GM21737 (cell line): ENCODE measurements at regions not wholly inside any gene's neighbourhood (a gene's known extent, or its start where the extent isn't known, plus 50 kb on each side); places are given as distances from the start of the nearest gene placed in this dataset.

Experiments
- ATAC-seq: cut with Tn5 transposase; IDR thresholded peaks from one replicate; pipeline ENCODE4 v1.9.1; 2021; ENCODE audit warnings: mild to moderate bottlenecking, moderate library complexity; ENCODE audit not compliant: unreplicated experiment

GRCh38 chr2:2568411-2568810 lies 237.3 kb upstream of the MYT1L start:
- ATAC-seq = no peak

DNA sequence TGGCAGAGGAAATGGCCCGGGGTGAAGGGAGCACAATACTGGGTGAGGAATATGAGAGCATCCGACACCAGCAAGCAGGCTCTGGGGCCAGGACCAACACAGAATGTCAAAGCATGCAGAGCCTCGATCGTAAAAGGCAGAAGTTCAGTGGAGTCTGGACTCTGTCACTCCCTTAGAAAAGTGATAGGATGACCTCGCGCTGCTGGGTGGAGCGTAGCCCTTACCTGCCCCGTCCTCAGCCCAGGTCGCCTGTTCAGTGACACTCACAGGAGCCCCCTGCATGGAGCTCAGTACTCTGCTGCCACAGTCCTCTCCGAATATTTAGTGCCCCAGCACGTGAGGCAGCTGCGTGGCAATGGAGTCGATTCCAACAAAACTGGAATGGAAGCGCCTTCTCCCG lies 236.7 kb upstream of the MYT1L start:
- ATAC-seq = no peak

GRCh38 chr2:2566396-2567323 lies 235.6 kb upstream of the MYT1L start:
- no peak for ATAC-seq

GRCh38 chr2:2565671-2566070 lies 234.6 kb upstream of the MYT1L start:
- ATAC-seq = no peak

DNA sequence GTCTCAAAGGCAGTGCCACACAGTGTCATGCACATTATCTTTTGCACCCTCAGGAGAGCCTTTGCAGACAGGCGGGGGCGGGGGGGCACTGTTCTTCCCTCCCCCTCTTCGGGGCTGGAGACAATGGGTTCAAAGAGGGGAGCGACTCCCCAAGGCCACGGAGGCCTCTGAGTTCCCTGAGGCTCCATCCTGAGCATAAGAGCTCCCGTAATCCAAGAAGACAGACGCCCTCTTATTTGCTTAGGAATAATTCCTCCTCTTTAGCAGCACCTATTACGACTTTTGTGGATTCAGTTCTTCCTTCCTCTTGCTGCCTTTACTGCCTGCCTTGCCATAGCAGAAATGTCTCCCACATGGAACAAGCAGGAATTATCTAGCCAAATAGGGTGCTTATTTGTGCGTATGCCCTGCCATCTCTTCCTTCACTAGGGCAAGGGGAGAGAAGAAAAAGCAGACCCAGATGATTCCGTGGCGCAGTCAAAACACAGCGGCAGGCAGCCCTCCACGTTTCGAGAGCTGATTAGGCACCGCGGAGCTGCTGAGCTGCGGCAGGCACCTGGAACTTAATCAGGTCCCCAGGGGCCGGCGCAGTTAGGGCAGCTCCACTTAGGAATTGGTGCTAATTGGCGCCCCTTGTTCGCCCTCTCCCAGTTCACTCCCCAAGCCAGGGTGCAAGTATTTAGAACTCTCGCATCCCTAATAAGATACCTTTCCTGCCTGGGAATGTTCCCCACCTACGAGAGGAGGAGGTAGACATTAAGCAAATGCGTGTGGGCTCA lies 233.4 kb upstream of the MYT1L start:
- ATAC-seq = no peak

- no peak for ATAC-seq
Observed at GRCh38 chr2:2563309-2563860, 232.3 kb upstream of the MYT1L start.

- no peak for ATAC-seq
Observed at GRCh38 chr2:2562867-2563266, 231.8 kb upstream of the MYT1L start.

DNA sequence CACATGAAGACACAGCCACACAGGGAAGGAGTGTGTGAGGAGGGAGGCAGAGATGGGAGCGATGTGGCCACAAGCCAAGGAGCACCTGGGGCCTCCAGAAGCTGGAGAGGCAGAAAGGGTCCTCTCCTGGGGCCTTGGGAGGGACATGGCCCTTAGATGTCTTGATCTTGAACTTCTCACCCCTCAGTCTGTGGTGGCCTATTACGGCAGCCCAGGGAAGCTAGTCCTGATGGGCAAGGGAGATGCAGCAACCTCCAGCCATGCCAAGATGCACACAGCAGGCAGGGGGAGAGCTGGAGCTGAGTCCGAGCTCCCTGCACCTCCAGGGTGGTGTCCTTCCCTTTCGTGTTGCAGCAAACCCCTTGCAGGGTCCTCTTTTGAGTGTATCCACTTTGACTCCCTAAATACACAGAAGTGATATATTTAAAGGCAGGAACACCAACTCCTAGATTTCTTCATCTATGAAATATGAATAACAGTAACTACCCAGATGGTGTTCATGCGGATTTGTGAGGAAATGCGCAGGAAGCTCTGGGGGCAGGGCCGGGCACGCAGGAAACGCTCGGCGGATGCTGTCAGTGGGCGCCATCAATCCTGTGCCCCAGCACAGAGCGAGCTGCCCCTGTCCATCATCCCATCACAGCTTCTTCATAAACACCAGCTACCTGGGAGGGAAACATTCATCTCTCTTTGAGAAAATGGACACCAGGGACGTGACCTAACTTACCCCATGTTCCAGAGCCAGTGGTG lies 230.4 kb upstream of the MYT1L start:
- ATAC-seq = no peak

DNA sequence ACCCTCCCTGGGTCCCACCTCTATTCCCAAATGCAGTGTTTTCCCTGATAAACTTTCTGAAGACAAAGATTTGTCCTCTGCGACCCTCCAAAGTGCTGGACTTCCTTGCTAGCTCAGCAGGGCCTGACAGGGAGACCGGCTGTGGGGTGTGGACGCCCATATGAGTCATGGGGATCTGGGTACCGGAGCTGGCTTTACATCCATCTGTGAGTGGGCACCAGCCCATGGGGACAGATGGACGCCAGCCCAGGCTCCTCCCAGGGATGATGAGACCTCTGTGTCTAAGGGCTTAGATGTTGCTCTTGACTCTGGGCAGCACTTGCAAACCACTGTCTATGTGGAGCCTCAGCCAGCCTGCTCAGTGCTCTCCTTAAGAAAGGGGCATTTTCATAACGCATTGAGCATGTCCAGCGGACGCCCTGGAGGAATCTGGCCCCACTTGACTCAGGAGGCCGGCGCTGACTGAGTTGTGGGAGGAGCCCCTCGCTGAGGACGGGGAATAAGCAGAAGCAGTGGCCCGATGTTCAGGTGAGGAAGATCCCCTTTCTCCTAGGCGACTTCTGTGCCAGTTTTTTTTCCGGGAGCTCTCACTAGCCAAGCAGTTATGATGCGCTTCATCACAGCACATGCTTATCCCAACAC lies 229.4 kb upstream of the MYT1L start:
- ATAC-seq = no peak

- no peak for ATAC-seq
Observed at GRCh38 chr2:2558476-2558875, 227.4 kb upstream of the MYT1L start.

DNA sequence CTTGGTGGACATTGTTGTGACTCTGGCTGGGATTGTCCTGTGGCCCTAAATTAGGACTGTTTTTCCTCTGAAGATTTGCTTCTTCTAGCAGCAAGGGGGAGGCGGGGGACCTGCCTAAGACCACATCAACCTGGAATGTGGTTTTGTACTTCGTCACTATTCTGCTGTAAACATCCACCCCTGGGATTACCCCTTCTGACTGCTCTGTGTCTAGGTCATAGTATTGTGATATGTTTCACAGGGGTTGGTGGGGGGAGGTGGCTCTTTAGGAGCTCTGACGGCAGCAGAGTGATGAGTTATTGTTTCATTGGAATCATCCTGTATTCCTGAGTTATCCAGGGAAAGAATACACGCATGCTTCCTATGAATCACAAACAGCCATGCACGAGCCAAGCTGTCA lies 226.4 kb upstream of the MYT1L start:
- no peak for ATAC-seq

DNA sequence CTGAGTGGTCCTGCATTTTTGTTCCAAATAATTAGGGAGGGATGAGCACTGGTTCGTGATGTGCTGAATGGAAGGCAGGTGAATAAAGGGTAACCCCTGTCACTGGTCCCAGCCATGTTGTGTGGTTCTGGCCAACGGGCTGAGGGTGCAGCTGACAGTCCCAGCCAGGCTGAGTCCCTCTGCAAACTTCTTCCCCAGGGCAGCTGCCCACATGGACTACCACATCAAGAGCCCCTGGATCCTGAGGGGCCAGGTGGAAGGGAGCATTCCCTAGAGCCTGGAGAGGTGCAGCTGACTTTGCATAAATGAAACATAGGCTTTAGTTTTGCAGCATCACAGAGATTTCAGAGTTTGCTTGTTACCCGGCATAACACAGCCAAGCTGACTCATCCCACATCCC lies 219.8 kb upstream of the MYT1L start:
- ATAC-seq = no peak

DNA sequence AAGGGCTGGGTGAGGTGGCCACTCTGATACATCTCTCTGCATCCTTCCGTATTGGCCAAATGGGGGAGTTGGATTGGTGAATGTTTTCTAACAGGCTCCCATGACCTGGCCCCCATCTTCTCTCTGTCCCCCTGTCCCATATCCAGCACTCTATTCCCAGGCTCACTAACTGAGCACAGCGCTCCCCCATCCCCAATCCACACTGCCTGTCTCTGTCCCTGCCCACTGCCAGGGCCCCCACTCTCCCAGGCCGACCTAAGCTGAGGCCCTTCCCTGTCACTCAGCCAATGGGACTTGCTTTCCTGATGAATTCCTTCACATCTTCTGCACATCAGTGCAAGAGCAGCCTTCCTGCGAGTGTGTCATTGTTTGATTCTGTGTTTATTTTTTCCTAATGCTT lies 216.8 kb upstream of the MYT1L start:
- ATAC-seq = no peak

DNA sequence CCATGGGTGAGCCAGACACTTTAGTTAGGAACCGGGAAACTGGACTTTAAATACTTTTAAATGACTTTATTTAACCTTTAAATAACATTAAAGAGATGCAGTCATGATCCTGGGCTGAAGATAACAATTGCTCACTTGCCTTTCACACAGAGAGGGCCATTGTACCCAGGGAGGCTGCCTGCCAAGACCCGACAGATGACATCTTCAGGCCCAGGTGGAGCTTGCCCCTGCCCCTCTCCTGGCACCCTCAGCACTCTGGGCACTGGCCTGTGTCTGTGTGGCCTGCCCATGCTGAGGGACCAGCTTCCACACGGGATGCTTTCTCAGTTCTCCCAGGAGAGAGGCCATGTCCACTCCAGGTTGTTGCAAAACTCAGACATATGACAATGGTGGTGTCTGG lies 216.4 kb upstream of the MYT1L start:
- ATAC-seq = no peak

GRCh38 chr2:2546046-2546445 lies 215.0 kb upstream of the MYT1L start:
- ATAC-seq = no peak

DNA sequence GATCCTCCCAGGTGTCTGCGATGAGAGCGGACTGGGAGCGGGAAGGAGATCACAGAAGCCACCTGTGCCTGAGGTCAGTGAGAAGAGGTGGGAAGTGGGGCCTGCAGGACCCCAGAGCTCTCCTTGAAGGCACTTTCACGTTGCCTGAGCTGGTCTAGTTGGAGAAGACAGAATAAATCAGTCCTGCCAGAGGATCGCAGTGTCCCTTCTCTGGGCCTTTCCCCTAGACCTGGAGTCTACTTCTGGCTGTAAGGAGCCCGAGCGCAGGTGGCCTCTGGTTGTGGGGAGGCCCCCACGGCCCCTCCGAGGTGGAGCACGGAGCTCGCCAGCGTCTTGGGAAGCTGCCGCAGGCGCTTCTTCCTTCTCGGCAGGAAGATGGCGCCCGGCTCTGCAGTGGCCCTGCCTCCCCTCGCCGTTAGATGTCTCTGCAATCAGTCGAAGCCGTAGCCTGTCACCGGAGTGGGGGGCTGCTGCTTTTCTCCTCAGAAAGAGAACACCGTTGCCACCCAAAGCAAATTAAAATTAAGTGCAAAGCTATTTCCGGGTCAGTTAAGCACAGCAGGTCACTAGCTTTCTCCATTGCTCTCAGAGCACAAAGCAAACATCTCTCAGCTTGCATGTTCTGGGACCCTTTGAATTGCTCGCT lies 212.0 kb upstream of the MYT1L start:
- no peak for ATAC-seq

GRCh38 chr2:2542316-2542715 lies 211.2 kb upstream of the MYT1L start:
- no peak for ATAC-seq

DNA sequence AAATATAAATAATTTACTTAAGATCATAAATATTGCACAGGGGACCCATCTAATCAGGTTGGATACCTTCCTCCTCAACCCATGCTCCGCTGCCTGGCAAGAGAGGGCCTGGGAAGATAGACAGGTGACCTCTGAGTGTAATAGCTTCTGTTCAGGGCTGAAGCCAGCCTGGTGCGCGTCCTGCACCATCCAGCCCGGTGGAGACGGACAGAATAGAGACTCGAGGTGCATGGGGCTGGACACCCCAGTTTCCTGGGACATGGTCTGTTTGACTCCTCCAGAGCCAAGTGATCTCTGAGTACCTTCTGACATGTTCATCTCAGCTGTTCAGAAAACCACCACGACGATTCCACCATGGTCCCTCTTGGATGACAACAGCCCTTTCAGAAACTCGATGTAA lies 209.3 kb upstream of the MYT1L start:
- ATAC-seq = no peak

GRCh38 chr2:2536416-2537056 lies 205.5 kb upstream of the MYT1L start:
- no peak for ATAC-seq

- ATAC-seq = no peak
Observed at GRCh38 chr2:2530334-2530733, 199.3 kb upstream of the MYT1L start.
